ENCODE measurements at regions not wholly inside any gene's neighbourhood (a gene's known extent, or its start where the extent isn't known, plus 50 kb on each side); places are given as distances from the start of the nearest gene placed in this dataset.

DNA sequence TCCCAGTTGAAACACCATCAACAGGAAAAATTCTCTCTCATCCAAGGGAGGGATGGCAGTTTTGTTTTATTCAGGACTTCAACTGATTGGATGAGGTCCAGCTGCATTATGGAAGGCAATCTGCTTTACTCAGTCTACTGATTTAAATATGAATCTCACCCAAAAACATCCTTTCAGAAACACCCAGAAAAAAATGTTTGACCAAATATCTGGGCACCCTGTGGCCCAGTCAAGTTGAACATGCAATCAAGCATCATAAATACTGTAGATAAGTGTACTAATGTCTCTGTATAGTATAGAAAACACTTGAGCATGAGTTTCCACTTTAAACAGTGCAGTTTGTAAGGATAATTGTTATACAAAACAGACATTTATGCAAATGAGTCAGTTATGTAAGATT, 753.2 kb downstream of the ARAP2 start:
- TF ChIP-seq, protein P1, sequence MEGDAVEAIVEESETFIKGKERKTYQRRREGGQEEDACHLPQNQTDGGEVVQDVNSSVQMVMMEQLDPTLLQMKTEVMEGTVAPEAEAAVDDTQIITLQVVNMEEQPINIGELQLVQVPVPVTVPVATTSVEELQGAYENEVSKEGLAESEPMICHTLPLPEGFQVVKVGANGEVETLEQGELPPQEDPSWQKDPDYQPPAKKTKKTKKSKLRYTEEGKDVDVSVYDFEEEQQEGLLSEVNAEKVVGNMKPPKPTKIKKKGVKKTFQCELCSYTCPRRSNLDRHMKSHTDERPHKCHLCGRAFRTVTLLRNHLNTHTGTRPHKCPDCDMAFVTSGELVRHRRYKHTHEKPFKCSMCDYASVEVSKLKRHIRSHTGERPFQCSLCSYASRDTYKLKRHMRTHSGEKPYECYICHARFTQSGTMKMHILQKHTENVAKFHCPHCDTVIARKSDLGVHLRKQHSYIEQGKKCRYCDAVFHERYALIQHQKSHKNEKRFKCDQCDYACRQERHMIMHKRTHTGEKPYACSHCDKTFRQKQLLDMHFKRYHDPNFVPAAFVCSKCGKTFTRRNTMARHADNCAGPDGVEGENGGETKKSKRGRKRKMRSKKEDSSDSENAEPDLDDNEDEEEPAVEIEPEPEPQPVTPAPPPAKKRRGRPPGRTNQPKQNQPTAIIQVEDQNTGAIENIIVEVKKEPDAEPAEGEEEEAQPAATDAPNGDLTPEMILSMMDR (IDR thresholded peaks at IDR 0.05), result no peak
- TF ChIP-seq POLR2AphosphoS5 (IDR thresholded peaks at IDR 0.05) (no peak), POLR2A (IDR thresholded peaks at IDR 0.05) (no peak)
